ENCODE measurements at regions not wholly inside any gene's neighbourhood (a gene's known extent, or its start where the extent isn't known, plus 50 kb on each side); places are given as distances from the start of the nearest gene placed in this dataset.
"Not testable (repeated sequence)": the region's sequence is repeated elsewhere in the genome, so short reads cannot be mapped to it uniquely, and the experiment has no call there.

DNA sequence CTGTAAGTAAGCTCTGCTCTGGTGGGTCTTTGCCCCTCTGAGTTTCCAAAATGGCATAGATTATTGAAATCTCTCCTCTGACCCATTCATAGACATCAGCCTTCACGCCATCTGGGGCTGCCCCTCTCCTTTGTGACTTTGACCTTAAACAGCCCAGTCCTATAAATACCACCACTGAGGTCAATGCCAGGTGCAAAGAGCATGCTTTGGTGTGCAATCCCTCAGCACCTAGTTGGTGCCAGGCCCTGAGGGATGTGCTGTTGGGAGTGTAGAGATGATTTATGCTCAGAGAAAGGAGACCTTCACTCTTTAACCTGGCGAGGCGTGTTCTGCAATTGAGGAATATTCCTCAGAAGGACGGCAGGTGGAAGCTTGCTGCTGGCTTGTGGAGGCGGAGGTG, 121.7 kb upstream of the TSHZ3 start:
- H3K4me1 Mint-ChIP-seq (ENCODE audit: low read depth), result no peaks in the 10 kb centered on the region
- no peaks in the 10 kb centered on the region for H3K36me3 Mint-ChIP-seq (ENCODE audit: low read depth)
- H3K4me3 Mint-ChIP-seq, result no peak overlapping the region
- no peak overlapping the region for H3K27ac Mint-ChIP-seq
- H3K9me3 Mint-ChIP-seq, result no peaks in the 10 kb centered on the region
- no peaks in the 10 kb centered on the region for H3K27me3 Mint-ChIP-seq

DNA sequence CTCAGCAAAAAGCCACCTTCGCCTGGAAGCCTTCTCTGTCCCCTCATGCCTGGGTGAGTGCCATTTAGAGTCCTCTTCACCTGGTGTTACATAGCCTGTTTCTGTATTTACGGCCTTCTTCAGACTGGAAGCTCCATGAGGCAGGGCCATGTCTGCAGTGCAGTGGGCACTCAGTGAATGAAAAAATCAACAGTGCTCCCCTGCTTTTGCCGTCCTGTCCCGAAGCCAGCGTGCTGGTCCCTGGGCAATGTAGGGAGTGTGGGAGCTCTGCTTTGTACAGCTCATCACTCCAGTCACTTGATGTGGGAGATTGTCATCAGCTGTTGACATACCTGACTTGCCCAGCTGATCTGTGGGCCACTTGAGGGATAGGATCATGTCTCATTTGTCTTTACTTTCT, 129.0 kb upstream of the TSHZ3 start:
- Mint-ChIP-seq H3K36me3 (ENCODE audit: low read depth) (no peaks in the 10 kb centered on the region), H3K9me3 (no peaks in the 10 kb centered on the region), H3K27ac (no peak overlapping the region), H3K27me3 (no peaks in the 10 kb centered on the region), H3K4me1 (ENCODE audit: low read depth) (no peaks in the 10 kb centered on the region), H3K4me3 (no peak overlapping the region)

DNA sequence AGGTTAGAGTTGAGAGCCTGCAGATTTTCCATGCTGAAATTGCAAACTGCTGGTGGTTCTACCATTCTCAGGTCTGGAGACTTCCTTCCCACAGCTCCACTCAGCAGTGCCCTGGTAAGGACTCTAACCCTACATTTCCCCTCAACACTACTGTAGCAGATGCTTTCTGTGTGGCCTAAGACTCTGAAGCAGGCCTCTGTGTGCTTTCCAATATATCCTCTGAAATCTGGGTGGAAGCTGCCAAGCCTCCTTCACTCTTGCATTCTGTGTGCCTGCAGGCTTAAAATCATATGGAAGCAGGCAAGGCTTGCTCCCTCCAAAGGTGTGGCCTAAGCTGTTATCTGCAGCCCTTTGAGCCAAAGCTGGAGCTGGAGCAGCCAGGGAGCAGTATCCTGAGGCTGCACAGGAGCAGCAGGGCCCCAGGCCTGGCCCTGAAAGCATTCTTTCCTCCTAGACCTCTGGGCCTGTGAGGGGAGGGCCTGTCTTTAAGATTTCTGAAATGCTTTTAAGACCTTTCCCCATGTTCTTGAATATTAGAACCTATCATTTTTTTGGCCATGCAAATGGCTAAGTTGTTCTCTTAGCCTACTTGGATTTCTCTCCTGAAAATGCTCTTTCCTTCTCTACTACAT, 134.1 kb upstream of the TSHZ3 start:
- no peaks in the 10 kb centered on the region for H3K4me1 Mint-ChIP-seq (ENCODE audit: low read depth)
- H3K27ac Mint-ChIP-seq, result no peak overlapping the region
- H3K4me3 Mint-ChIP-seq, result no peak overlapping the region
- peaks cover 18% of the 10 kb centered on the region for H3K9me3 Mint-ChIP-seq
- H3K36me3 Mint-ChIP-seq (ENCODE audit: low read depth), result no peaks in the 10 kb centered on the region
- H3K27me3 Mint-ChIP-seq, result no peaks in the 10 kb centered on the region

DNA sequence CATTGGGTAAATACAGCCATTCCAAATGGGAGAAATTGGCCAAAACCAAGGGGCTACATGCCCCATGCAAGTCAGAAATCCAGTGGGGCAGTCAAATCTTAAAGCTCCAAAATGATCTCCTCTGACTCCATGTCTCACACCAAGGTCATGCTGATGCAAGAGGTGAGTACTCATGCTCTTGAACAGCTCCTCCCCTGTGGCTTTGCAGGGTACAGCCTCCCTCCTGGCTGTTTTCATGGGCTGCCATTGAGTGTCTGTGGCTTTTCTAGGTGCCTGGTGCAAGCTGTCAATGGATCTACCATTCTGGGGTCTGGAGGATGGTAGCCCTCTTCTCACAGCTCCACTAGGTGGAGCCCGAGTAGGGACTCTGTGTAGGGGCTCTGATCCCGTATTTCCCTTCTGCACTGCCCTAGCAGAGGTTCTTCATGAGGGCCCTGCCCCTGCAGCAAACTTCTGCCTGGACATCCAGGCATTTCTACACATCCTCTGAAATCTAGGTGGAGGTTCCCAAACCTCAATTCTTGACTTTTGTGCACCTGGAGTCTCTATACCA, 135.7 kb upstream of the TSHZ3 start:
- peaks cover 18% of the 10 kb centered on the region for H3K9me3 Mint-ChIP-seq
- not testable (repeated sequence) for H3K4me3 Mint-ChIP-seq; H3K36me3 Mint-ChIP-seq (ENCODE audit: low read depth); H3K4me1 Mint-ChIP-seq (ENCODE audit: low read depth); H3K27ac Mint-ChIP-seq; H3K27me3 Mint-ChIP-seq

DNA sequence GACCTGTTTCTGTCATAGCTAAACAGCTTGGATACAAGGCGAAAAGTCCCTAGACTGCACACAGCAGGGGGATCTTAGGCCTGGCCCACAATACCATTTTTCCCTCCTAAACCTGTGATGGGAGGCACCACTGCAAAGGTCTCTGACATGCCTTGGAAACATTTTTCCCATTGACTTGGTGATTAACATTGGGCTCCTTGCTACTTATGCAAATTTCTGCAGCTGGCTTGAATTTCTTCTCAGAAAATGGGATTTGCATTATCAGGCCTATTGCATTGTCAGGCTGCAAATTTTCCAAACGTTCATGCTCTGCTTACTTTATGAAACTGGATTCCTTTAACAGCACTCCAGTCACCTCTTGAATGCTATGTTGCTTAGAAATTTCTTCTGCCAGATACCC, 136.2 kb upstream of the TSHZ3 start:
- H3K27me3 Mint-ChIP-seq, result no peaks in the 10 kb centered on the region
- H3K4me3 Mint-ChIP-seq, result no peak overlapping the region
- H3K27ac Mint-ChIP-seq, result no peak overlapping the region
- H3K4me1 Mint-ChIP-seq (ENCODE audit: low read depth), result no peaks in the 10 kb centered on the region
- H3K9me3 Mint-ChIP-seq, result peaks cover 18% of the 10 kb centered on the region
- H3K36me3 Mint-ChIP-seq (ENCODE audit: low read depth), result no peaks in the 10 kb centered on the region

DNA sequence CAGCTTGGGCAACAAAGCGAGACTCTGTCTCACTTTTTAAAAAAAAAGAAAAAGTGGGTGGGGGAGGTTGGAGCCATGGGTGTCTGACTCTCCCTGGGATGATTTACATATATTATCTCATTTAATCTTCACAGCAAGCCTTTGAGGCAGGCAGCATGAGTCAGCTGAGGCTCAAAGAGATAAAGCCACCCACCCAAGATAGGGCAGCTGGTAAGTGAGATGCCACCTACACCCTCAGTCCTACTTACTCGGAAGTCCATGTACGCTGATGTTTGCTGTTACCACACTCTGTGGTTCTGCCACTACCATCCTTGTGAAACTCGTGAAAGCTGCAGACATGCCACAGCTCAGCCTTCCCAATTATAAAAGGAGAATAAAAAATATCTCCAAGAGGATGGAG, 142.0 kb upstream of the TSHZ3 start:
- H3K9me3 Mint-ChIP-seq, result peaks cover 4% of the 10 kb centered on the region
- no peaks in the 10 kb centered on the region for H3K27me3 Mint-ChIP-seq
- no peak overlapping the region for H3K27ac Mint-ChIP-seq
- no peaks in the 10 kb centered on the region for H3K4me1 Mint-ChIP-seq (ENCODE audit: low read depth)
- no peak overlapping the region for H3K4me3 Mint-ChIP-seq
- H3K36me3 Mint-ChIP-seq (ENCODE audit: low read depth), result no peaks in the 10 kb centered on the region

DNA sequence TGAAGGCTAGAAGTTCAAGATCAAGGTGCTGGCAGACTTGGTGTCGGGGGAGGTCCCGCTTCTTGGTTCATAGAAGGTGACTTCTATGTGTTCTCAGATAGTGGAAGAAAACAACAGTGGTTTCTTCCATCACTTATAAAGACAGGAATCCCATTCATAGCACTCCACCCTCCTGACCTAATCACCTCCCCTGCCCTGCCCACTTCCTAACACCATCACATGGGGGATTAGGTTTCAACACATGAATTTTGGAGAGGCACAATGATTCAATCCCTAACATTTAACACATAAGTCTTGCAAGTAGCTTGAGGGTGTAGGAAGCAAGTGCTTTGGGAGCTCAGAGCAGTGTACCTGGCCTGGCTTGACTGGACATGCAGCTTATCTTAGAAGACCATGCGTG, 142.8 kb upstream of the TSHZ3 start:
- Mint-ChIP-seq H3K27ac (no peak overlapping the region), H3K27me3 (no peaks in the 10 kb centered on the region), H3K9me3 (no peaks in the 10 kb centered on the region)

DNA sequence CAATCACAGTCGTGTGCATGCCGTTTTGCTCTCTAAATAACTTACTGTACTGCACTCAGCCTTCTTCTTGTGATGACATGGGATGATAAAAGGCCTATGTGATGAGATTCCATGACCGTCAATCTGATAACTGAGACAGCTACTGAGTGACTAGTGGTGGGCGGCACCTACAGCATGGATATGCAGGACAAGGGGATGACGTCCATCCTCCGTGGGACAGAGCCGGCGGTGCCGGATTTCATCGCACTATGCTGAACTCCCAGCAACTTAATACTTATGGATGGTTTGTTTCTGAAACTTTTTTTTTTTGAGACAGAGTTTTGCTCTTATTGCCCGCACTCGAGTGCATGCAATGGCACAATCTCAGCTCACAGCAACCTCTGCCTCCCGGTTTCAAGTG, 146.8 kb upstream of the TSHZ3 start:
- no peak overlapping the region for H3K27ac Mint-ChIP-seq
- H3K9me3 Mint-ChIP-seq, result no peaks in the 10 kb centered on the region
- H3K27me3 Mint-ChIP-seq, result no peaks in the 10 kb centered on the region

More for the DNA sequence above, 142.8 kb upstream of the TSHZ3 start:
- no peak overlapping the region for H3K4me3 Mint-ChIP-seq
- no peaks in the 10 kb centered on the region for H3K36me3 Mint-ChIP-seq (ENCODE audit: low read depth)
- H3K4me1 Mint-ChIP-seq (ENCODE audit: low read depth), result no peaks in the 10 kb centered on the region

DNA sequence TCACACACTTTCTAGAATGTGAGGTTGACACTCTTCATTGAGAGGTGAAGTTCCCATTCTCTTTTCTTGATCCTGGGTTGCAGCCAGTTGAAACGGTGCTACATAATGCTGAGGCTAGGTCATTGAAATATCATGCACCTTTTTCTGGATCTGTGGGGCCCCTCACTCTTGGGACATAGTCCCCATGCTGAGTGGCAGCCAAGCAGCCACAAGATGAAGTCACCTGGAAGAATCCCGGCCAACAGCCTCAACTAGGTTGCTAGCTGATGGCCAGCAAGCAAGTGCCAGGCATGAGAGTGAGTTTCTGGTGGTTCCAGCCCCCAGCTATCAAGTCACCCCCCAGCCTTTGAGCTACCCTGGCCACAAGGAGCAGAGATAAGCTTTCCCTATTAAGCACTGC, 148.5 kb upstream of the TSHZ3 start:
- Mint-ChIP-seq H3K36me3 (ENCODE audit: low read depth) (no peaks in the 10 kb centered on the region), H3K4me1 (ENCODE audit: low read depth) (no peaks in the 10 kb centered on the region), H3K27me3 (no peaks in the 10 kb centered on the region), H3K27ac (no peak overlapping the region), H3K9me3 (no peaks in the 10 kb centered on the region), H3K4me3 (no peak overlapping the region)

More for the DNA sequence above, 146.8 kb upstream of the TSHZ3 start:
- Mint-ChIP-seq H3K4me3 (no peak overlapping the region), H3K36me3 (ENCODE audit: low read depth) (no peaks in the 10 kb centered on the region), H3K4me1 (ENCODE audit: low read depth) (no peaks in the 10 kb centered on the region)

DNA sequence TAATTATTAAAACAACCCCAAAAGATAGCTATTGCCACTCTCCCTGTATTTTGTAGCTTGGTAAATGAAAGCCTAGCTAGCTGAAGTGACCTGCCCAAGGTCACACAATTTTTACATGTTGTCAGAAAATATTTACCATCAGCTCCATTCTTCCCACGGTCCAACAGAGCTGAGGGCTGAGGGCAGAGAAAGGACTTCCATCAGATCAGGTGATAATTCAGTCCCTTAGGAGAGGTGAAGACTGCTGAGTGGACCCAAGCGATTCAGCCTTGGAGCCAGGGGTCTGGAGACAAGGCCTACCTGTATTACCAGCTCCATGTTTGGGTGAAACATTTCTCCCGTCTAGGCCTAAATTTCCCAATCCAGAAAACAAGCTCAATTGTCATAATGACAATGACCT, 149.5 kb upstream of the TSHZ3 start:
- H3K27ac Mint-ChIP-seq, result no peak overlapping the region
- no peaks in the 10 kb centered on the region for H3K9me3 Mint-ChIP-seq
- no peaks in the 10 kb centered on the region for H3K27me3 Mint-ChIP-seq

DNA sequence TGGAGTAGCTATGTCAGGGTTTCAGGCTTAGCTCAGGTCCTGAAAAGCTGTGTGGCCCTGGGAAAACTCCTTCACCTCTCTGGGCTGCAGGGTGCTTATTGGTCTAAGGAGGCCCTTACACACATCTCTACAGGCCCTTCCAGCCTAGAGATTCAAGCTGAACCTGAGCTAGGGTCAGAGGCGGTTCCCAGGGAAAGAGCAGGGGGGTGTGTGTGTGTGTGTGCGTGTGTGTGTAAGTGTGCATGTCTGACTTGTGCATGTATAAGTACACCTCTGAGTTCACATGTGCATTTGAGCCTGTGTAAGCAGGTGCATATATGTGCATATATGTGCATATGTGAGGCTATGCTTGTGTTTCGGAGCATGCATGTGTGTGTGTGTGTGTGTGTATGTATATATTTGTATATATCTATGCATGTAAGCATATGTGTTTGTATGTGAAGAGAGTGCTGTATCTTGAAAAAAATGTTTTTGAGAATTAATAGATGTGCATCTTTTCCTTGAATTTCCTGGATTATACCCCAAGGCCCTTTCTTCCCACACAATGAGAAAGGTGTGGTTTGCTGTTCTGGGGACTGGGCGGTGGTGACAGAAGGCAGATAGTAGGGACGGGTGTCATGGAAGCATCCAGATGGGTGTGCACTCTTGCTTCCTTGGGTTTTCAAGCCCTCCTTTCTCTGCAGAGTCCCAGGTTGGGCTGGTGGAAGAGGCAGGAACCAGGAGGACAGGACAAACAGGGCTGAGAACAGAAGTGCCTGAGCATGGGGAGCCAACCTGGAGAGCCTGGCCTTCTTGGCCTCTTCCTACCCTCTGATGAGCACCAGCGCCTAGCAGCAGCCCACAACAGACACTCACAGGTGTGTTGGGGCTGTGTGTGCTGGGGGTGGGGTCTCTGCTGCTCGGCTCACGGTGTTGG, 150.3 kb upstream of the TSHZ3 start:
- no peak overlapping the region for H3K4me3 Mint-ChIP-seq
- no peaks in the 10 kb centered on the region for H3K36me3 Mint-ChIP-seq (ENCODE audit: low read depth)
- H3K4me1 Mint-ChIP-seq (ENCODE audit: low read depth), result no peaks in the 10 kb centered on the region
- no peaks in the 10 kb centered on the region for H3K9me3 Mint-ChIP-seq
- H3K27ac Mint-ChIP-seq, result no peak overlapping the region
- H3K27me3 Mint-ChIP-seq, result no peaks in the 10 kb centered on the region

More for the DNA sequence above, 149.5 kb upstream of the TSHZ3 start:
- Mint-ChIP-seq H3K4me1 (ENCODE audit: low read depth) (no peaks in the 10 kb centered on the region), H3K36me3 (ENCODE audit: low read depth) (no peaks in the 10 kb centered on the region), H3K4me3 (no peak overlapping the region)

DNA sequence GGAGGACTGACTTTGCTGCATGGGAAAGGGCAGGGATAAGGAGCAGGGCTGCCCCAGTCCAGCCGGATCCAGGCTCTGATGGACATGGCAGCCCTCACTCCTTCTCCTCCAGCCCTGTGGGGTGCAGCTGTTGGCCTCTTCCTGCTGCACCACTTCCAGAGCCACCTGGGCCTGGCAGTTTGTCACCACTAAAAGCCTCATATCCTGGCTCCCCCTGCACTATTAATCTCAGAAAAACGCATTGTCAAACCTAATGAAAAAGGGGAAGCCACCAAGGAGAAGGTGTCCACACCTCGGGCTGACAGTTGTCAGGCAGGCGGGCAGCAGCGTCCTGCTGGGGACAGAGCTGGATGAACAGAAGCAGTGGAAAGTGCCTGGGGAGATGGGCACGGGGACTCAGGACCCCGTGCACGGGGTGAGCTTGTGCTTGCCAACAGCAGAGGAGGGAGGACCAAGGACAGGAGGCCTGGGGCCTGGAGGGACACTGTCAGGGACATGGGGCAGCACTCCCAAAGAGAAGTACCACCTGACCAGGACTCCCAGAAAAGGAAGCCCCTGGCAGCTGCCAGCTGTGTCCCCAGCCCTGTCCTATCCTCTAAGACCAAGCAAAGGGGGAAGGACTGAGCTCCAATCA, 151.1 kb upstream of the TSHZ3 start:
- no peak overlapping the region for H3K4me3 Mint-ChIP-seq
- H3K4me1 Mint-ChIP-seq (ENCODE audit: low read depth), result no peaks in the 10 kb centered on the region
- H3K27me3 Mint-ChIP-seq, result no peaks in the 10 kb centered on the region
- no peaks in the 10 kb centered on the region for H3K36me3 Mint-ChIP-seq (ENCODE audit: low read depth)
- H3K27ac Mint-ChIP-seq, result no peak overlapping the region
- no peaks in the 10 kb centered on the region for H3K9me3 Mint-ChIP-seq

DNA sequence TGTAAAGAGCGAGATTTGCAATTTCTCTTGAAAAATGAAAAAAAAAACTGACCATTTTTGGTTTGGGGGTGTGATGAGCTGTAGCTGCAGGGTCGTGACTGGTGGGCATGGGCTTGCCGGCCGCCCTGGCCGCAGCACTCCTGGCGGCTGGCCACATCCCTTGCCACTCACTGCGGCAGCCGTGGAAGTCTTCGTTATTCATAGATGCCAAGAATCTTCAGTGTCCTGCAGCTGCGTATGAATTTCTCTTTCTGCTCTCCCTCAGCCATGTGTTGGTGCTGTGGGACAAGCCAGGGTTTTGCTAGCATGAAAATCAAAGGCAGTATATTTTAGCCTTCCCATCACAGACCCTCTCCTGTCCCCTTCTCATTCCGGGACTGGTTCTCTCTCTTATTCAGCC, 151.7 kb upstream of the TSHZ3 start:
- no peaks in the 10 kb centered on the region for H3K36me3 Mint-ChIP-seq (ENCODE audit: low read depth)

DNA sequence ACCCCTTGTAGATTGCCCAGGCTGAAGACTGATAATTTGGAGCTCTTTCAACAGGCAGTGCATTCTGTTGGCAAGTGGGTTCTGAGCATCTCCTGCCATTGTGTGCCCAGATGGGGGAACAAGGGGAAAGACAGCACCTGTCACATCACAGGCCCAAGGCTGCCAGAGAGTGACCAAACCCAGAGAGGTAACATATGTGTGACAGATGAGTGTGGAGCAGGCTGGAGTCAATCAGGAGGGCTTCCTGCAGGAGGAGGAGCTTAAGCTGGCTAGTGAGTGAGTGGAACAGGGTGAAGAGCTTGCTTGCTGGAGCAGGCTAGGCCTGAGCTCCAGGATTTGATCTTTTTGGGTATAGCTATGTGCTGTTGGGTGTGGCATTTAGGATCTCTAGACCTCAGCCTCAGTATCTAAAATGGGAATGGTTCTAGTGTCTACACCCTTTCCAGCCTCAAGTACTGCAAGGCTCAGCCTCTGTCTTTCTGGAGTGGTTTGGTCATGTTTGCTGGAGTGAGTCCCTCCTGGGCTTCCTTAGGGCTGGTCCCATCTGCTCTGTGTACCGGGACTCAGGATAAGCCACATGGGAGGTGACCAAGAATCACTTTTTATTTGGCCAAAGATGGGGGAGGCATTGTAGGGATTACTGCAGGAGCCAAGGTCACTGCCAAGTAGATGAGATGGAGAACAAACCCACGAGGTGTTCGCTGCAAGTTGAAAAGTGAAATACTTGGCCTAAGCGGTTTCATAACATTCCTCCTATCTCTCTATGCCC, 152.4 kb upstream of the TSHZ3 start:
- no peaks in the 10 kb centered on the region for H3K36me3 Mint-ChIP-seq (ENCODE audit: low read depth)
- H3K27ac Mint-ChIP-seq, result no peak overlapping the region
- H3K27me3 Mint-ChIP-seq, result no peaks in the 10 kb centered on the region
- H3K9me3 Mint-ChIP-seq, result no peaks in the 10 kb centered on the region
- H3K4me3 Mint-ChIP-seq, result no peak overlapping the region
- no peaks in the 10 kb centered on the region for H3K4me1 Mint-ChIP-seq (ENCODE audit: low read depth)

More for the DNA sequence above, 151.7 kb upstream of the TSHZ3 start:
- H3K4me1 Mint-ChIP-seq (ENCODE audit: low read depth), result no peaks in the 10 kb centered on the region
- no peak overlapping the region for H3K27ac Mint-ChIP-seq
- no peak overlapping the region for H3K4me3 Mint-ChIP-seq
- H3K9me3 Mint-ChIP-seq, result no peaks in the 10 kb centered on the region
- H3K27me3 Mint-ChIP-seq, result no peaks in the 10 kb centered on the region
